ENCODE measurements at regions not wholly inside any gene's neighbourhood (a gene's known extent, or its start where the extent isn't known, plus 50 kb on each side); places are given as distances from the start of the nearest gene placed in this dataset.
"Not testable (repeated sequence)": the region's sequence is repeated elsewhere in the genome, so short reads cannot be mapped to it uniquely, and the experiment has no call there.

DNA sequence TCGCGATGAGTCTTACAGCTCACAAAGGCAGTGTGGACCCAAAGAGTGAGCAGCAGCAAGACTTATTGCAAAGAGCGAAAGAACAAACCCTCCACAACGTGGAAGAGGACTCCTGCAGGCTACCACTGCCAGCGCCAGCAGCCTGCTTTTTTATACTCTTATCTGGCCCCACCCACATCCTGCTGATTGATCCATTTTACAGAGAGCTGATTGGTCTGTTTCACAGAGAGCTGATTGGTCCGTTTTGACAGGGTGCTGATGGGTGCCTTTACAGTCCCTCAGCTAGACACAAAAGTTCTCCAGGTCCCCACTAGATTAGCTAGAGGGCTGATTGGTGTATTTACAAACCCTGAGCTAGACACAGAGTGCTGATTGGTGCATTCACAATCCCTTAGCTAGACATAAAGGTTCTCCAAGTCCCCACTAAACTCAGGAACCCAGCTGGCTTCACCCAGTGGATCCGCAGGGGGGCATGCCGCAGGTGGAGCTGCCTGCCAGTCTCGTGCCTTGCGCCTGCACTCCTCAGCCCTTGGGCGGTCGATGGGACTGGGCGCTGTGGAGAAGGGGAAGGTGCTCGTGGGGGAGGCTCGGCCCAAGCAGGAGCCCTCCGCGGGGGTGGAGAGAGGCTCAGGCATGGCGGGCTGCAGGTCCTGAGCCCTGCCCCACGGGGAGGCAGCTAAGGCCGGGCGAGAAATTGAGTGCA, 75.7 kb downstream of the QDPR start:
- not testable (repeated sequence) for TF ChIP-seq SIN3A (IDR thresholded peaks at IDR 0.05; ENCODE audit: low read depth, low read length); POLR2AphosphoS5 (IDR thresholded peaks at IDR 0.05; ENCODE audit: low read length); ZNF274 (IDR thresholded peaks at IDR 0.05; ENCODE audit: insufficient read depth, insufficient read length); NFYB (IDR thresholded peaks at IDR 0.05; ENCODE audit: insufficient read depth, low read depth, low read length); ZSCAN29 (IDR thresholded peaks at IDR 0.05); HDAC2 (IDR thresholded peaks at IDR 0.05); GABPA (IDR thresholded peaks at IDR 0.05; ENCODE audit: low read depth)
- TF ChIP-seq, protein P1, sequence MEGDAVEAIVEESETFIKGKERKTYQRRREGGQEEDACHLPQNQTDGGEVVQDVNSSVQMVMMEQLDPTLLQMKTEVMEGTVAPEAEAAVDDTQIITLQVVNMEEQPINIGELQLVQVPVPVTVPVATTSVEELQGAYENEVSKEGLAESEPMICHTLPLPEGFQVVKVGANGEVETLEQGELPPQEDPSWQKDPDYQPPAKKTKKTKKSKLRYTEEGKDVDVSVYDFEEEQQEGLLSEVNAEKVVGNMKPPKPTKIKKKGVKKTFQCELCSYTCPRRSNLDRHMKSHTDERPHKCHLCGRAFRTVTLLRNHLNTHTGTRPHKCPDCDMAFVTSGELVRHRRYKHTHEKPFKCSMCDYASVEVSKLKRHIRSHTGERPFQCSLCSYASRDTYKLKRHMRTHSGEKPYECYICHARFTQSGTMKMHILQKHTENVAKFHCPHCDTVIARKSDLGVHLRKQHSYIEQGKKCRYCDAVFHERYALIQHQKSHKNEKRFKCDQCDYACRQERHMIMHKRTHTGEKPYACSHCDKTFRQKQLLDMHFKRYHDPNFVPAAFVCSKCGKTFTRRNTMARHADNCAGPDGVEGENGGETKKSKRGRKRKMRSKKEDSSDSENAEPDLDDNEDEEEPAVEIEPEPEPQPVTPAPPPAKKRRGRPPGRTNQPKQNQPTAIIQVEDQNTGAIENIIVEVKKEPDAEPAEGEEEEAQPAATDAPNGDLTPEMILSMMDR (IDR thresholded peaks at IDR 0.05 in 2 of 3, conservative IDR thresholded peaks at IDR 0.05 in 1 of 3; ENCODE audit: control insufficient read depth in 2 of 3, extremely low read depth in 1 of 3, insufficient read depth in 1 of 3, low read depth in 3 of 3, low read length in 3 of 3) = not testable (repeated sequence)
- TF ChIP-seq, protein P2, sequence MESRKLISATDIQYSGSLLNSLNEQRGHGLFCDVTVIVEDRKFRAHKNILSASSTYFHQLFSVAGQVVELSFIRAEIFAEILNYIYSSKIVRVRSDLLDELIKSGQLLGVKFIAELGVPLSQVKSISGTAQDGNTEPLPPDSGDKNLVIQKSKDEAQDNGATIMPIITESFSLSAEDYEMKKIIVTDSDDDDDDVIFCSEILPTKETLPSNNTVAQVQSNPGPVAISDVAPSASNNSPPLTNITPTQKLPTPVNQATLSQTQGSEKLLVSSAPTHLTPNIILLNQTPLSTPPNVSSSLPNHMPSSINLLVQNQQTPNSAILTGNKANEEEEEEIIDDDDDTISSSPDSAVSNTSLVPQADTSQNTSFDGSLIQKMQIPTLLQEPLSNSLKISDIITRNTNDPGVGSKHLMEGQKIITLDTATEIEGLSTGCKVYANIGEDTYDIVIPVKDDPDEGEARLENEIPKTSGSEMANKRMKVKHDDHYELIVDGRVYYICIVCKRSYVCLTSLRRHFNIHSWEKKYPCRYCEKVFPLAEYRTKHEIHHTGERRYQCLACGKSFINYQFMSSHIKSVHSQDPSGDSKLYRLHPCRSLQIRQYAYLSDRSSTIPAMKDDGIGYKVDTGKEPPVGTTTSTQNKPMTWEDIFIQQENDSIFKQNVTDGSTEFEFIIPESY (IDR thresholded peaks at IDR 0.05) = not testable (repeated sequence)
